ENCODE measurements at regions not wholly inside any gene's neighbourhood (a gene's known extent, or its start where the extent isn't known, plus 50 kb on each side); places are given as distances from the start of the nearest gene placed in this dataset.

GRCh38 chr13:59413126-59413525 is 750.6 kb downstream of the DIAPH3 start:
- TF ChIP-seq CTCF (IDR thresholded peaks at IDR 0.05) = no peak
- no peak for TF ChIP-seq POLR2A (IDR thresholded peaks at IDR 0.05)
